Liver (tissue), 8 donors: ENCODE measurements at regions not wholly inside any gene's neighbourhood (a gene's known extent, or its start where the extent isn't known, plus 50 kb on each side); places are given as distances from the start of the nearest gene placed in this dataset.

Experiments
- DNase-seq: peaks from one replicate; pipeline ENCODE4 v3.0.0-alpha.2; 2017; ENCODE audit warnings: low spot score
- H3K27ac ChIP-seq, 2 donors: one replicate each; pipeline ENCODE4 v1.7.0; 2013; ENCODE audit warnings: inconsistent platforms in 2 of 2, low read length in 2 of 2, control low read depth in 1 of 2, low read depth in 1 of 2, mild to moderate bottlenecking in 1 of 2
- H3K27me3 ChIP-seq, 4 donors: one replicate each; pipeline versions ENCODE4 v1.6.1 to v1.7.0; 2013; ENCODE audit warnings: low read length in 3 of 4, inconsistent platforms in 1 of 4, mild to moderate bottlenecking in 1 of 4, moderate library complexity in 1 of 4; ENCODE audit not compliant: control insufficient read depth in 4 of 4, insufficient read depth in 4 of 4
- H3K36me3 ChIP-seq, 4 donors: one replicate each; pipeline versions ENCODE4 v1.6.1 to v1.7.0; 2013; ENCODE audit warnings: low read length in 3 of 4, mild to moderate bottlenecking in 3 of 4, low read depth in 1 of 4, moderate library complexity in 1 of 4; ENCODE audit not compliant: control insufficient read depth in 4 of 4, insufficient read depth in 3 of 4
- H3K4me1 ChIP-seq, 4 donors: one replicate each; pipeline versions ENCODE4 v1.6.1 to v1.7.0; 2013; ENCODE audit warnings: low read length in 3 of 4, mild to moderate bottlenecking in 3 of 4, moderate library complexity in 1 of 4; ENCODE audit not compliant: control insufficient read depth in 4 of 4, insufficient read depth in 4 of 4
- H3K4me3 ChIP-seq, 3 donors: one replicate each; pipeline versions ENCODE4 v1.6.1 to v1.7.0; 2013; ENCODE audit warnings: low read length in 3 of 3, control low read depth in 1 of 3, low read depth in 1 of 3, mild to moderate bottlenecking in 1 of 3
- H3K9ac ChIP-seq, 2 donors: one replicate each; pipeline ENCODE4 v1.7.0; 2013; ENCODE audit warnings: low read length in 2 of 2, mild to moderate bottlenecking in 2 of 2, moderate library complexity in 2 of 2, control low read depth in 1 of 2, low read depth in 1 of 2
- H3K9me3 ChIP-seq, 4 donors: one replicate each; pipeline versions ENCODE4 v1.6.1 to v1.7.0; 2013; ENCODE audit warnings: low read length in 3 of 4; ENCODE audit not compliant: control insufficient read depth in 4 of 4
- ATF3 ChIP-seq: IDR thresholded peaks from 2 replicates; pipeline ENCODE4 v1.6.1; 2016; ENCODE audit warnings: antibody characterized with exemption
- EGR1 ChIP-seq, 2 donors: IDR thresholded peaks; 2 replicates each; pipeline ENCODE4 v1.6.1; 2016 to 2018; ENCODE audit warnings: antibody characterized with exemption in 2 of 2, low read depth in 2 of 2
- FOXA2 ChIP-seq: IDR thresholded peaks from 2 replicates; pipeline ENCODE4 v1.6.1; 2016; ENCODE audit warnings: antibody characterized with exemption
- GABPA ChIP-seq, 2 donors: IDR thresholded peaks in 1 of 2; conservative IDR thresholded peaks in 1 of 2; 2 replicates each; pipeline ENCODE4 v1.6.1; 2016; ENCODE audit warnings: antibody characterized with exemption in 2 of 2, mild to moderate bottlenecking in 1 of 2, moderate library complexity in 1 of 2
- HNF4A ChIP-seq, 2 donors: conservative IDR thresholded peaks; 2 replicates each; pipeline ENCODE4 v1.6.1; 2016; ENCODE audit warnings: antibody characterized with exemption in 2 of 2, mild to moderate bottlenecking in 2 of 2
- HNF4G ChIP-seq: IDR thresholded peaks from 2 replicates; pipeline ENCODE4 v1.6.1; 2016; ENCODE audit warnings: antibody characterized with exemption
- JUND ChIP-seq, 2 donors: IDR thresholded peaks; 2 replicates each; pipeline ENCODE4 v1.6.1; 2016; ENCODE audit warnings: antibody characterized with exemption in 2 of 2
- NR2F2 ChIP-seq: IDR thresholded peaks from 2 replicates; pipeline ENCODE4 v1.6.1; 2016; ENCODE audit warnings: antibody characterized with exemption
- RAD21 ChIP-seq, 2 donors: IDR thresholded peaks; 2 replicates each; pipeline ENCODE4 v1.6.1; 2016; ENCODE audit warnings: antibody characterized with exemption in 2 of 2, mild to moderate bottlenecking in 2 of 2
- REST ChIP-seq: IDR thresholded peaks from 2 replicates; pipeline ENCODE4 v1.6.1; 2016; ENCODE audit warnings: antibody characterized with exemption, mild to moderate bottlenecking
- RXRA ChIP-seq, 2 donors: IDR thresholded peaks; 2 replicates each; pipeline ENCODE4 v1.6.1; 2017 to 2018; ENCODE audit warnings: antibody characterized with exemption in 2 of 2, mild to moderate bottlenecking in 1 of 2
- TAF1 ChIP-seq: conservative IDR thresholded peaks from 2 replicates; pipeline ENCODE4 v1.6.1; 2016; ENCODE audit warnings: antibody characterized with exemption, mild to moderate bottlenecking
- YY1 ChIP-seq: IDR thresholded peaks from 2 replicates; pipeline ENCODE4 v1.6.1; 2016; ENCODE audit warnings: antibody characterized with exemption, mild to moderate bottlenecking
- ZBTB33 ChIP-seq: IDR thresholded peaks from 2 replicates; pipeline ENCODE4 v1.6.1; 2016; ENCODE audit warnings: antibody characterized with exemption
- WGBS: extraction: QIAGEN DNeasy Blood & Tissue Kit; methylation state at CpG from one replicate; pipeline ENCODE4 v1.1.7; 2013; 5-methylcytosine and 5-hydroxymethylcytosine counted together
- TF ChIP-seq, protein P1 (sequence below): fragments of 150-350 bp; IDR thresholded peaks from 2 replicates; pipeline ENCODE4 v1.5.1; 2017; ENCODE audit warnings: improper control_type of control experiment, low read depth, low read length; ENCODE audit not compliant: missing input control
- TF ChIP-seq, protein P2 (sequence below): IDR thresholded peaks from 2 replicates; pipeline ENCODE4 v1.6.1; 2016; ENCODE audit warnings: antibody characterized with exemption
- donor health status: healthy.
- donor health status: healthy.
- donor health status: healthy.
- donor health status: healthy.
- donor health status: healthy.

DNA sequence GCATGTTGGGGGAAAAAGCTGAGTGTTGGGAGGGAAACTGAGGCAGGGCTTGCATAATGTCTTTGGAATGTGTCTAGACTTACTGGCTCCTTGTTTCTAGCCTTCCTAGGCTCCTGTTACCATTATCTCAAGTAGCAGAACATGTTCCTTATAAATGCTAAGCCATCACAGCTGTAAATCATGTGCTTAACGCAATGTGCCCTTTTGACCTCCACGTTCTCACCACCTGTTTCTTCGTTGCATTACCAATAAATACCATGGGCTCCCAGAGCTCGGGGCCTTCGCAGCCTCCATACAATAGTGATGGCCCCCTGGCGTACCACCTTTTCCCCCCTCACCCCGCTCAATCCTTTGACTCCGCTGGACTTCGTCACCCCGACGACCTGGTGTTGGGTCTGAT lies 54.0 kb upstream of the CWC22 start:
- H3K36me3 ChIP-seq: no peaks in the 10 kb centered on the region

More for the DNA sequence above, 54.0 kb upstream of the CWC22 start:
- no peak for TF ChIP-seq HNF4G
- no peak for TF ChIP-seq REST
- no peak for TF ChIP-seq YY1
- TF ChIP-seq FOXA2: no peak
- no peak for TF ChIP-seq NR2F2
- TF ChIP-seq, protein P1, sequence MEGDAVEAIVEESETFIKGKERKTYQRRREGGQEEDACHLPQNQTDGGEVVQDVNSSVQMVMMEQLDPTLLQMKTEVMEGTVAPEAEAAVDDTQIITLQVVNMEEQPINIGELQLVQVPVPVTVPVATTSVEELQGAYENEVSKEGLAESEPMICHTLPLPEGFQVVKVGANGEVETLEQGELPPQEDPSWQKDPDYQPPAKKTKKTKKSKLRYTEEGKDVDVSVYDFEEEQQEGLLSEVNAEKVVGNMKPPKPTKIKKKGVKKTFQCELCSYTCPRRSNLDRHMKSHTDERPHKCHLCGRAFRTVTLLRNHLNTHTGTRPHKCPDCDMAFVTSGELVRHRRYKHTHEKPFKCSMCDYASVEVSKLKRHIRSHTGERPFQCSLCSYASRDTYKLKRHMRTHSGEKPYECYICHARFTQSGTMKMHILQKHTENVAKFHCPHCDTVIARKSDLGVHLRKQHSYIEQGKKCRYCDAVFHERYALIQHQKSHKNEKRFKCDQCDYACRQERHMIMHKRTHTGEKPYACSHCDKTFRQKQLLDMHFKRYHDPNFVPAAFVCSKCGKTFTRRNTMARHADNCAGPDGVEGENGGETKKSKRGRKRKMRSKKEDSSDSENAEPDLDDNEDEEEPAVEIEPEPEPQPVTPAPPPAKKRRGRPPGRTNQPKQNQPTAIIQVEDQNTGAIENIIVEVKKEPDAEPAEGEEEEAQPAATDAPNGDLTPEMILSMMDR: no peak
- TF ChIP-seq JUND (IDR thresholded peaks at IDR 0.05): no peak
- no peak for TF ChIP-seq TAF1
- no peak for TF ChIP-seq ZBTB33
- TF ChIP-seq, protein P2, sequence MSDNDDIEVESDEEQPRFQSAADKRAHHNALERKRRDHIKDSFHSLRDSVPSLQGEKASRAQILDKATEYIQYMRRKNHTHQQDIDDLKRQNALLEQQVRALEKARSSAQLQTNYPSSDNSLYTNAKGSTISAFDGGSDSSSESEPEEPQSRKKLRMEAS: no peak
- no peak for TF ChIP-seq EGR1 (IDR thresholded peaks at IDR 0.05; ENCODE audit: low read depth in 2 of 2)
- no peak for TF ChIP-seq RXRA (IDR thresholded peaks at IDR 0.05)
- TF ChIP-seq ATF3: no peak
- no peak for TF ChIP-seq HNF4A (conservative IDR thresholded peaks at IDR 0.05)
- TF ChIP-seq RAD21 (IDR thresholded peaks at IDR 0.05): no peak
- no peak for TF ChIP-seq GABPA (IDR thresholded peaks at IDR 0.05 in 1 of 2, conservative IDR thresholded peaks at IDR 0.05 in 1 of 2)
- Histone ChIP-seq H3K9me3 (no peaks in the 10 kb centered on the region), H3K9ac (no peak overlapping the region), H3K4me1 (no peaks in the 10 kb centered on the region), H3K27ac (no peak overlapping the region), H3K4me3 (no peak overlapping the region), H3K27me3 (no peaks in the 10 kb centered on the region)
- no peak for DNase-seq
- 84% methylated on average over 11 of the region's 11 CpGs for WGBS
